Left cardiac atrium (tissue), 4 donors: ENCODE measurements at regions not wholly inside any gene's neighbourhood (a gene's known extent, or its start where the extent isn't known, plus 50 kb on each side); places are given as distances from the start of the nearest gene placed in this dataset.
"Not testable (repeated sequence)": the region's sequence is repeated elsewhere in the genome, so short reads cannot be mapped to it uniquely, and the experiment has no call there.

ENCODE experiments used
- ATAC-seq, 2 donors: fragments of 200-7000 bp; cut with Tn5 transposase; one replicate each; pipeline ENCODE4 v1.9.1; 2020; ENCODE audit warnings: mild to moderate bottlenecking in 2 of 2, moderate library complexity in 2 of 2
- DNase-seq: peaks from one replicate; pipeline ENCODE4 v3.0.0-alpha.2; 2020
- intact Hi-C, 2 donors: fragments of 100-400 bp; cut with DNase I; formaldehyde crosslinking; loops; one replicate each; pipeline versions ENCODE4 v1.14.1 to v1.15.1; 2022 to 2023
- donor health status: DM: no; HTN: yes; CAD: no.
- donor health status: DM: no; HTN: yes; CAD: no; lungs with severe emphysema.
- donor health status: DM: yes; HTN: yes; CAD: no.
- donor health status: Dilated cardiomyopathy.

DNA sequence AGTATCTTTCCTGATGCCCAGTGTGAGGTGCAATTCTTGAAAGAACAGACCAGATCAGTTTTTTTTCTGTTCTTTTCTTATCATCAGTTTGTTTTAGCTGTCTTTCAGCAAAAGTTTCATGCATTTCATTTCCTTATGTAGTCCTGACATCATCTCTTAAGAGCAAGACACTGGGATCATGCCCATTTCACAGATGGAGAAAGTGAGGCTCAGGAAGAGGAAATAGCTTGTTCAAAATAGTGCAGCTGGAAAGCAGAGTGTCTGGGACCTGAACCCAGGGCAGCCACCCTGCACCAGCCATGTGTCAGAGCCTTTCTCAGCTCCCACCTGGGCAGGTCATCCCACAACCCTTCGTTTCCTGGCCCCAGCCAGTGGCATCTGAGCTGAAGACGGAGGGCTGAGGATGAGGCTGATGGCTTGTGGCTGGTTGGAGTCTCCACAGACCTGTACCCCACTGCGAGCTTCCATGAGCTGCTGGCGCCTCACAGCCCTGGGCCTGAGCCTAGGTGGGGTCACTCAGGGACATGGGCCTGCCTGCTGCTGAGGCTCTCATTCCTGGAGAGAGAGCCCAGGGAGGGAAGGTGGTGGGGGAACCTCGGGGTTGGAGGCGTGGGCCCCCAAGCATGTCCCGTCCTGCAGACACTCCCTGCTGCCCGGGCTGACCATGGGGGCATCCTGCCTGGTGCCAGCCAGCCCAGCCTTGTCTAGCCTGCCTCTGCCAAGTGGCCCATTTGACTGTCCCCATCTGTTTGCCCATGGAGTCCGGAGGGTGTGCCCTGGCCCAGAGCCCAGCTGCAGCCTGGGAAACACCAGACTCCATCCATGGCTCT, 61.8 kb downstream of the SMIM38 start:
- intact Hi-C loops: no loop called here
- no peak for ATAC-seq
- no peak for DNase-seq

DNA sequence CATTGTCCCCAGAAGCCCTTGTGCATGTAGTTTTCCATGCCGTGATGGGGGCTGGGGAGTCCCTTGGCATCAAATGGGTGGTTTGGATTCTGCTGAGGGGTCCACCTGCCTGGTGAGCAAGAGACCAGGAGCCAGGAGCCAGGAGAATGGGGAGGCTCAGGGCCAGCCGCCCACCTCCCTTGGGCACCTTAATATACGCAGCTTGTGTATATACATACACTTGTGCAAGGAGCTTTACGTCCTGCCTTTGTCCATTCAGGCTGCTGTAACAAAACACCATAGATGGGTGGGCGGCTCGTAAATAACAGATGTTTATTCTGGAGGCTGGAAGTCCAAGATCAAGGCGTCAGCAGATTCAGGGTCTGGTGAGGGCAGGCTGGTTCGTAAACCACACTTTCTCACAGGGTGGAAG, 62.5 kb downstream of the SMIM38 start:
- intact Hi-C loops: no loop called here
- ATAC-seq: no peak
- no peak for DNase-seq

DNA sequence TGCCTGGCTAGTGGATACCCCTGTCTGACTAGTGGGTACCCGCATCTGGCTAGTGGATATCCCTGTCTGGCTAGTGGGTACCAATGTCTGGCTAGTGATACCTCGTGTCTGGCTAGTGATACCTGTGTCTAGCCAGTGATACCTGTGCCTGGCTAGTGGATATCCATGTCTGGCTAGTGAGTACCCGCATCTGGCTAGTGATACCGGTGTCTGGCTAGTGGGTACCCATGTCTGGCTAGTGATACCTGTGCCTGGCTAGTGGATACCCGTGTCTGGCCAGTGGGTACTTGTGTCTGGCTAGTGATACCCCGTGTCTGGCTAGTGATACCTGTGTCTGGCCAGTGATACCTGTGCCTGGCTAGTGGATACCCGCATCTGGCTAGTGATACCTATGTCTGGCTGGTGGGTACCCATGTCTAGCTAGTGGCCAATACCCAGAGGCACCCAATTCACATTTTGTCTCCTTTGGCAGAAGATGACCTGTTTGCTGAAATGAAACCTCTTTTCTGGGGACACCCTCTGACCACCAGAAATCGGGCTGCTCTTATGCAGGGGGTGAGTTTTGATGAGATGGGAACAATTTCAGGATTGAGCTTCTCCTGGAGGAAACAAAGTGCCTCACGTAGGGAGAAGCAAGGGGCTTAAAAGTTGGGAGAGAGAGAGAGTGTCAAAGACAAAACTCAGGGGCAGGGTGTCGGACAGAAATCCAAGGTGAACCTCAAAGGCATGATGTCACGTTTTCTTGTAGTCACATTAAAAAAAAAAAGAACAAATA, 63.4 kb downstream of the SMIM38 start:
- DNase-seq: no peak
- intact Hi-C loops: no loop called here
- ATAC-seq: no peak

DNA sequence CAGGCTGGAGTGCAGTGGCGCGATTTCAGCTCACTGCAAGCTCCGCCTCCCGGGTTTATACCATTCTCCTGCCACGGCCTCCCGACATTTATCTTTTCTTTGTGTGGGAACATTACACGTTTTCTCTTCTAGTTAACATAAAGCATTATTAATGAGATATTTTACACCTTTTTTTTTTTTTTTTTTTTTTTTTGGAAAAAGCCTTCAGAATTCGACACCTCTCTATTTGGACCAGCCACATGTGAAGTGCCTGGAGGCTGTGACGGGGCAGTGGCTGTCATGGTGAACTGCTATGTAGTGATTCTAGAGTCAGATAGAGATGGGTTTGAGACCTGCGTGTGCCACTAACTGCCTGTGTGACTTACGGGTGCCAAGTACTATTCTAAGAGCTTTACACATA, 64.3 kb downstream of the SMIM38 start:
- intact Hi-C loops: no loop called here
- DNase-seq (no peak), ATAC-seq (no peak)

DNA sequence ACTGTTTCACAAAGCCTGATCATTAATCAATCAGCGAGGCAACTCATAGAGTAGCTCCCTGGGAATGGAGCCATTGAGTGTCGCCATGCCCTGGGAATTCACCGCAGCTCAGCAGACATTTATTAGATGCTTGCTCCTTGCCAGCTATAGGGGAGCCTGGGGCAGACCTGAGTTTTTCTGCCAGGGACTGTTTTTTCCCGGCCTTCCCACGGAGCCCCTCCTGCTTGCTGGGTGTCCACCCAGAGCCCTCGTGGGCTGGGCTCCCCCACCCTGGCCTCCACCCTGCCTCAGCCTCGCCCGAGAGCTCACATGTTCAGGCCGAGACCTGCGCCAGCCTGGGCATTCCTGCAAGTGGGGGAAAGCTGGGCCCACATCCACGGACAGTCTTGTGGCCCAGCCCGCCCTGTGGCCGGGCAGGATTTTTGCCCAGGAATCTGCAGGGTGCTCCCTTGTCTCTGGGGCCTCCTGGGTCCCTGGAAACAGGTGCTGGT, 64.9 kb downstream of the SMIM38 start:
- ATAC-seq (no peak), DNase-seq (no peak)
- intact Hi-C loops: no loop called here

DNA sequence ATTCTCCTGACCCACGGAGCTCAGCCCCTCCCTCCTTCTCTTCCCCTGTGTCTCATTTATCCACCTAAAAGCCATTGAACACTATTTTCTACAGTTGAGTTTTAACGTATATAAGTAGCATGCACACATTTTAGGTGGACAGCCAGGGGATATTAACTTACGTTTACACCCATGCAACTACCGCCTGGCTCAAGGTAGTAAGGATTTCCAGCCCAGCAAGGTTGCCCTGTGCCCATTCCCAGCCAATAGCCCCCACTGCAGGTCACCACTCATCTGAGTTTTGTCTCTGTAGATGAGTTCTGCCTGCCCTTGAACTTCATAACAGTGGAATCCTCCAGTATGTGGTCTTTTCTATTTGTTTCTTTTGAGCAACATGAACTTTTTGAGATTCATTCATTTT, 65.4 kb downstream of the SMIM38 start:
- no peak for DNase-seq
- ATAC-seq: no peak
- intact Hi-C loops: no loop called here

DNA sequence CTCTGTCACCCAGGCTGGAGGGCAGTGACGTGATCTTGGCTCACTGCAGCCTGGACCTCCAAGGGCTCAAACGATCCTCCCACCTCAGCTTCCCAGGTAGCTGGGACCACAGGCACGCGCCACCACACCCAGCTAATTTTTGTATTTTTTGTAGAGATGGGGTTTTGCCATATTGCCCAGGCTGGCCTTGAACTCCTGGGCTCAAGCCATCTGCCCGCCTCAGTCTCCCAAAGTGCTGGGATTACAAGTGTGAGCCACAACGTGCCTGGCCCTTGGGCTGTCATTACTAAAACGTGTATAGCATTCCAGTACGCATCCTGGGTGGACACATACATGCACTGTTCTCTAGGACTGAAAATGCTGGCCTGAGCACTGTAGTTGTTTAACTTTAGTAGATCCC, 65.9 kb downstream of the SMIM38 start:
- DNase-seq, ATAC-seq, intact Hi-C loops: not testable (repeated sequence)

DNA sequence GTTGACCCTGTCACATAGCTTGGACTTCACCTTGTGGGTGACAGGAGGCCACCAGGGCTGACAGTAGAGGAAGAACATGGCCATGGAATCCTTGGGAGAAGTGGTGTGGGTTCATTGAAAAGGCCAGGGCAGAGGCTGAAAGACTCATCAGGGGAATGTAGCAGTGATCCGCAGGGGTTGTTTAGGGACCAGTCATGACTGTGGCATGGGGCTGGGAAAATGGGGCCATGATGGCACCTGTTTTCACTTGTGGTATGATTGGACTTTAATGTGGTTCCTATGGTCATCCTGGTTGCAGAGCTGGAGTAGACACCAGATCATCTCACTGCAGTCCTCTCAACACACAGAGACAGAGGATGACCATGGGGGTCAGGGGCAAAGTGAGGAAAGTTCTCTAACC, 66.7 kb upstream of the MYEOV start:
- no peak for DNase-seq
- ATAC-seq: no peak
- intact Hi-C loops: no loop called here

DNA sequence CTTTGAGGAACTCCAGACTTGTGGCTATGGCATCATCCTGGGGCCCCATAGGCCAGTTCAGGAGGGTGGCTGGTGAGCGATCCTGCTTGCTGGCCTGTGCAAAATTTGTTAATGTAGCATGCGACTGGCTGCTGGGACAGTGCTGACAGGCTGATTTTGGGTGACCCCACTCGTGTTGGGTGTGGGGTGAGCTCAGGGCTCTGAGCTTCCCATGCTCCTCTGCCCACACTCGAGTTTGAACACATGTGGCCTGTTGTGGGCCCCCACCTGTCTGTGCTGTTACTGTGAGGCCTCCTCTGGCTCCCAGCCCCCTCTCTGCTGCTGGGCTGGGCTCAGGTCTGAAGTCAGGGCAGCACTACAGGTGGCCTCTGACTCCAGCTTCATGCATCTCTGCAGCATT, 64.4 kb upstream of the MYEOV start:
- DNase-seq: no peak
- intact Hi-C loops: no loop called here
- no peak for ATAC-seq

DNA sequence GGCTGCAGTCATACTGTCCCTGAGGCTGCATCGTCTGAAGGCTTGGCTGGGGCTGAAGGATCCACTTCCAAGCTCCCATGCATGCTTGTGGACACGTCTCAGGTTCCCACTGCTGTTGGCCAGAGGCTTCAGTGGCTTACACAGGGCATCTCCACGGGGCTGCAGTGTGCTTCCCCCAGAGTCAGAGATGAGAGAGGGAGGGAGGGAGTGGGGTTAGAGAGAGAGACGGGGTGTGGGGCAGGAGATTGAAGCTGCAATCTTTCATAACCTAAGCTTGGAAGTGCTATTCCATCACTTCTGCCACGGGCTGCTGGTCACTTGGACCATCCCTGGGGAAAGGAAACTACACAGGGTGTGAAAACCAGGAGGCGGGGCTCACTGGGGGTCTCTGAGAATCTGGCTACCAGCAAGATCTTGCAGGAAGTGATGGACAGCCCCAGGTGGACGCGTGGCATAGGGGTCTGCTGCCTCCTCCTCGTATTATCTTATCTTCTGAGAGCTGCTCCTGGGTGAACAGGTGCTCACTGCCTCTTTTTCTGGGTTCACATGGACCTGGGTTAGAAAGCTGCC, 63.0 kb upstream of the MYEOV start:
- no peak for ATAC-seq
- DNase-seq: no peak
- intact Hi-C loops: no loop called here

DNA sequence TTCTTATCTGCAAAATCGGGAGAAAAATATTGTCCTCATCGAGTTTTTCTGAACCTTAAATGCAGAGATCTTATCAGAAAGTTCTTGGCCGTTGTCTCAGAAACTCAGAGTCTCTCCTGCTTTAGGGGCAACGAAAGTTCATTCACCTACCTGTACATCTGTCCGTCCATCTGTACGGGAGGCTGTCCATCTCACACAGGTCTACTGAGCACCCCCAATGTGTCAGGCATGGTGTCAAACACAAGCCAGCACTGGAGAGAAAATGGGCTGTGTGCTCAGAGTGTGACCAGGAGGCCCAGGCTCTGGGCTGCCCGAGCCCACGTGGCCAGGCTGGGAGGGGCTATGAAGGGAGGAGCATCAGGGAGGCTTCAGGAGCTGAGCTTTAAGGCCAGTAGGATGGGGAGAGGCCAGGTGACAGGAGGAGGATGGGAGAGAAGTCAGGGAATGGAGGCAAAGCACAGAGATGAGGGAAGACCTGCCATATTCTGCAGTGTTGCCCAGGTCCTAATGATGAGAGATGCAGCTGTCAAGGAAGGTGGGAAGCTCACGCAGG, 62.4 kb upstream of the MYEOV start:
- ATAC-seq: no peak
- DNase-seq: no peak
- intact Hi-C loops: no loop called here

DNA sequence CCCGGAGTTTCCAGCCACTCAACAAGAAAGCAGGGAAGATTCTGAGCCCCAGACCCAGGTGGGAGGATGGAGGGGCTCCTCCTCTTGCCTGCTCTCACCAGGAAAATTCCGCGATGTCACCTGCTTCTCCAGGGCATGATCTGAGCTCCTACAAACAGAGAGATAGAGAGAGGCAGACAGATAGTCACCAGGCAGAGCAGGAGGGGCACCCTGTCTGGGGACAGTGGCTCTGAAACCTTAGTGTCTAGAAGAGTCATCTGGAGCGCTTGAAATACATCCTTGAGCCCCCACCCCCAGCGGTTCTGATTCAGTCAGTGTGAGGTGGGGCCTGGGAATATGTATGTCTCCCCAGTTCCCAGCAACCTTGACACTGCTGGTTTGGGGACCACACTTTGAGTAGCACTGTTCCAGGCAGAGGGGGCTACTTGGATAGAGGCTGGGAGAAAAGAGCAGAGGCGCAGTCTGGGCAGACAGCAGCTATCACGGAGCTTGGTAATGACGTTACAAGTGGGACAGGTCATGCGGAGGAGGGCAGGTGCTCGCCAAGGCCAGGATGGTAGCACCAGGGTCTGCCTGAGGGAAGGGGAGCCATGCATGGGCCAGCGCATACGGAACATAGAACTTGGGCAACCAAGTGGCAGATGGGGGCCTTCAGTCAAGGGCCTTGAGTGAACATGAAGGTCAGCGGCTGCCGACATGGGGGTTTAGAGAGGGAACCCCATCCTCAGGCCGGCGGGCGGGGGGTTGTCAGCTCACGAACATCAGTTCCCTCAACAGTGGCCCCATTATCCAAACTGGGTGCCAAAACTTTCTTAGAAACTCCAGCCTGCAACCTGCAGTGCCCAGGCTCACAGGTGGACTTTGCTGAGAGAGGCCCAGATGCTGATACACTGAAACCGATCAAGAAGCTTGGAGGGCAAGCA, 60.9 kb upstream of the MYEOV start:
- DNase-seq (no peak), ATAC-seq (no peak)
- intact Hi-C loops: no loop called here

DNA sequence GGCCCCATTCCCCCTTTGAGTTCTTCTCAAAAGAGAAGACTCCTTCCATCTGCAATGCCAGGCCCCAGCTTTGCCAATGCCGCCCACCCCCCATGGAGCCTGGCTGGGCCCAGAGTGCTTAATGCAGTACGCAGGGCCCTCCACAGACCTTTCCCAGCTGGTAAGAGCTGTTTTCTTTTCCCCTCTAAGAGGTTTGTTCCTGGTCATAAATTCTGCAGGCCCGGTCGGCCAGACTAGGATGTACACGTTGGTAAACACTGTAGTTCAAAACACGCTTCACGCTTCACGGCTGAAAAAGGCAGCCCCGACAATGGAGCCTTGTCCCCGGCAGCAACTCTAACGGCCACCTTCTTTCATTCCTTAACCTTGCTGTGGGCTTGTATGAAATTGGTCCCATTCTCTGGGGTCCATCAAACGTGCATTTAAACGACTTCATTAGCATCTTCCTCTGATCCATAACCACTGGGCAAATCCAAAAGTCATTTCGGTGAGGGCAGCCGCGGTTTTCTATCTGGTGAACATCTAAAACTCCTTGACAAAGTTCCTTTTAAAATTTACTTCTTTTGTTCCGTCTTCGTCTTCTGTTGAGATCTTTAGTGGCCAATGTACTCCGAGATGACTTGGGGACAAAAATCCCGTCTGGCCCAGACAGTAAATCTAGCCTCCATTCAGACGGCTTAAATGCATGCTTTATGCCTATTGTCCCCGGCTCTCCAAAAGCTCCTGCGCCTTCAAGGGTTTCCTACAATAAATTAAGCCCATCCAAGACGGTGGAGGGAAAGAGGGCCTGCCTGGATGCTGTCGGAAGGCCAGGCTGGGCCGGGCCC, 60.0 kb upstream of the MYEOV start:
- ATAC-seq (no peak), DNase-seq (no peak)
- intact Hi-C loops: no loop called here

DNA sequence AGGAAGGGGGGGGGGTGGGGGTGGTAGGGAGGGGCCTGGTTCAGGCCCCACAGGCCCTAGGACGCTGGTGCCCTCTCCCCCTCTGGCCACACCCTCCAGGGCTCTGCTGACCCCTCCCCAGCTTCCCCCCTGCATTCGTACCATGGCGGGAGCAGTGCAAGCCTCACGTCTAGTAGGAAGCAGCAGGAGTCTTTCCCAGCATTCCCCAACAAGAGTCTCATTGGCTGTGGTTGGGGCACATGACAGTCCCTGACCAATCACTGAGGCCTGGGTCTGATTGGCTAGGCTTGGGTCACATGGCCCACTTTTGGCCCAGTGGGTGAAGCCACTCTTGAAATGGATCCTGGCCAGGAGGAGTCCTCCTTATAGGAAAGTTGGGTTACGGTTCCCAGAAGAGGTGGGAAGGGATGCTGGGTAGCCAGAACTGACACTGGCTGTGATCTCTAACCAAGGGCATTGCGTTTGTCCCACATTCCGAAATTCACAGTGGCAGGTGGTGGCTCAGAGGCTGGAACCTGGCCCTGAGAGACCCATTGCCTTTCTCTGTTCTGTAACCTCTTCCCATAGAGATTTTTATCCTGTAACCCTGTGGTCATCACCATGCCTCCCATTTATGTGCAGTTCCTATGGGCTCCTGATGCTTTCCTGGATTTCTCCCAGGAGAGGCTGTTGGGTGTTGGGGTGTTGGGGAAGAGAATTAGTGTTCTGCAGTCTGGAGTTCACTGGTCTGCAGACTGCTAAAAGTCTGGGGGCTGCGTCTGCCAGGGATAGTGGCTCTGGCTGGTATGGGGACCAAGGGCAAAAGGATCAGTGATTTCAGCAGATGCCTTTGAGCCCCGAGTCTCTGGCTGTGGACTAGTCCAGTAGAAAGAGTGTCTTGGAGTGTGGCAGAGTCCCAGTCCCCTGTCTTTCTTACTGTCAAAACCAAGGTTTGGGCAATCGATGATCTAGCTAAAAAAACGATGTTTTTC, 58.9 kb upstream of the MYEOV start:
- intact Hi-C loops: no loop called here
- ATAC-seq: no peak
- DNase-seq: no peak

DNA sequence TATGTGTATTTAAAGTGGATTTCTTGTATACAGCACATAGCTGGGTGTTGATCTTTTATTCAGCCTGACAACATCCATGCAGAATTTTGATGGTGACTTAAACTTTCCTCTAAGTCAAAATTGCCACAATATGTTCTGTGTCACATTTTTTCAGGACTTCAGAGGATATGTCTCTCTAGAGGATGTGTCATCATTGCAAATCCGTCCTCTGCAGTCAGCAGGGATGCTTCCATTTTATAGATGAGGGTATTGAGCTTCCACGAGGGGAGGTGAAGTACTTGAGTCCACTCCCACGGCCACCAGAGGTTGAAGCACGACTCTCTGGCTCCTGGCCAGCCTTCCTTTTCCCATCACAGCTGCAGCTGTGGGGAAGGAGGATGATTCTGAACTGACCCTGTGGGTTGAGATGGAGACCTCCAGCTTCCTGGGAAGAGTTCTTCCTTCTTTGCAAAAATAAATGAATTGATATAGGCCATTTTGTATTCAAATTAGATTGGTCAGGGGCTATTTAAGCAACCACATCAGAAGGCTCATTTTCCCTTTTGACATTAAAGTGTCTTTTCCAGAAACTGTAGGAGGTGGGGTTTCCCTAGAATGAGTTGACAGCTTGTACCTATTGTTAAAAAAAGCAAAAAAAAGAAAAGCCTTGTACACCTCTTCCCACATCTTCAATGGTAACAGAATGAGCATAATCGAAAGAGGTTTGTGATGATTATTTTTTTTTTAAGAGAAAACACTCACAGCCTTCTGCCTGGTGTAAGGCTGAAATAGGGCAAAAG, 55.2 kb upstream of the MYEOV start:
- ATAC-seq: no peak
- no peak for DNase-seq

DNA sequence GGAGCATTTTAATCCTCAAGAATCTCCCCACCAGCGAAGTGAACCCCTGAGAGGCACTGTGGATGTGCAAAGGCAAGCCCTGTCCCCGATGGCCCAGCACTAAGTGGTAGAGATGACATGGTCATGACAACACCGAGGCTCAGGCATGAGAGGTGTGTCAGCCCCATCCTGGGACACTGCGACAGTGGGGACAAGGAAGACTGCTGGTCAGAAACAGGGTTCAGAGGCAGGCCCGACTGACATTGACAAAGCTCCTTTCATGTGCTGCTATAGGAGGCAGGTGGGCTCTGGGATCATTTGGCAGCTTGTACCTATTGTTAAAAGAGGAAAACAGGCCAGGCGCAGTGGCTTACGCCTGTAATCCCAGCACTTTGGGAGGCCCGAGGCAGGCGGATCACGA, 54.3 kb upstream of the MYEOV start:
- intact Hi-C loops: no loop called here
- no peak for DNase-seq
- ATAC-seq: no peak

More for the DNA sequence above, 55.2 kb upstream of the MYEOV start:
- intact Hi-C loops: no loop called here
